ENCODE measurements at regions not wholly inside any gene's neighbourhood (a gene's known extent, or its start where the extent isn't known, plus 50 kb on each side); places are given as distances from the start of the nearest gene placed in this dataset.
"Not testable (repeated sequence)": the region's sequence is repeated elsewhere in the genome, so short reads cannot be mapped to it uniquely, and the experiment has no call there.

GRCh38 chr14:105601360-105602242, 75.2 kb downstream of the TMEM121 start:
- no peak for DNase-seq

DNA sequence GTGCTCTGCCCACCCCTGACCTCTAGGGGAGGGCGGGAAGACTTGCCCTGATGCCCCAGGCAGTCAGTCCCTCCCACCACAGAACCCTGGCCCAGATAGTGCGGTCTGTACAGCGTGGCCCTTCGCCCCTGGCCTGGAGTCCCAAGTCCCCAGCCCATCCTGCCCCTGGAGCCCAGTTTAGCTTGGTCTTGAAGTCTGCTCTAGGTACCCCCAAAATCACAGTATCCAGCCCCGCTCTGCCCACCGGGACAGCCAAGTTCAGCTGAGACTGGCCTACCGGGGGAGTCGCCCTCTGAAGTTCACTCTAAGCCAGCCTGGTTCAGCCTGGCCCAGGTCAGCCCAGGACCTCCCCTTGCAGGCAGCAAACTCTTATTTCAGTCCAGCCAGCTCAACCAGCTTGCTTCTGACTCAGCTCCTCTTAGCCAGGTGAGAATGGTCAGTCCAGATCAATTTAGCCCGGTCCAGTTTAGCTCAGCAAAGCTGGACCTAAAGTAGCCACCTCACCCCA, 75.9 kb downstream of the TMEM121 start:
- no peak for DNase-seq

GRCh38 chr14:105602799-105603793, 76.7 kb downstream of the TMEM121 start:
- DNase-seq, result no peak

DNA sequence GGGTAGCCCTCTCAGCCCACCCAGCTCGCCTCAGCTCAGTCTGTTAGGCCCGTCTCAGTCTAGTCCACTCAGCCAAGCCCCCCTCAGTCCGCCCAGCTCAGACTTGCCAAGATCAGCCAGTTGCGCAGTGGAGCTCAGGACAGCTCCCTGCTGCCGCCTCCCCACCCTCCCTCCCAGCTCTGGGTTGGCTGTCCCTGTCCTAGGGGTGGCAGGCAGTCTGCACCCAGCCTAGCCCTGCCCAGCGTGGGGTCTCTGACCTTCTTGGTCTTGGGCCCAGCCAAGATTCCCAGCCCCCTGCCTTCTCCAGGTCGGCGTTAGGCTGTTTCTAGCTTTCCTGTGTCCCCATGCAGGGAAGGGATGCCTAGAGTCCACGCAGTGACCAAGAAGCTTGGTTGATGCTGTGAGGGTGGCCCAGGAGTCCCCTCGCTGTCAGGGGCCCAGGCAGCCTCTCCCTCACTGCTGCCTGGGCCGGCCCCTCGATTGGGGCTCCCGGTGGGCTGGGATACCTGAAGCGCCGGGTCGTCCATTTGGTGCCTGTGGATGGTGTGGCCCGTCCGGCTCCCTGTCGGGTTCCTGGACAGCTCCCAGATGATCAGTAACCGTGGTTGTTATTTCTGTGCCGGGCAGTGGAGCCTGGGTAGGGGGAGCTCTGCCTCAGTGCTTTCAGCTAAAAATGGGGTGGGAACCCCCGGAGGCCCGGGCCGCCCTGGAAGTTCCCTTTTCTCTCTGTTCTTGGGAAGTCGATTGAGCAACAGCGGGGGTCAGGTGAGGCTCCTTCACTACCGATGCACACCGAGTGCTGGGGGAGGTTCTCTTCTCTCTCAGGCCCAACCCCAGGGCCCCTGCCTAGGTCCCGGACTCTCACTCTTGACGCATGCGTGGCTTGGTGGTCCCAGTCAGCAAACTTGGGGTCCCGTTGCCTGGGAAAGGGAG, 78.4 kb downstream of the TMEM121 start:
- not testable (repeated sequence) for DNase-seq

GRCh38 chr14:105605464-105606304, 79.3 kb downstream of the TMEM121 start:
- DNase-seq, result no peak

DNA sequence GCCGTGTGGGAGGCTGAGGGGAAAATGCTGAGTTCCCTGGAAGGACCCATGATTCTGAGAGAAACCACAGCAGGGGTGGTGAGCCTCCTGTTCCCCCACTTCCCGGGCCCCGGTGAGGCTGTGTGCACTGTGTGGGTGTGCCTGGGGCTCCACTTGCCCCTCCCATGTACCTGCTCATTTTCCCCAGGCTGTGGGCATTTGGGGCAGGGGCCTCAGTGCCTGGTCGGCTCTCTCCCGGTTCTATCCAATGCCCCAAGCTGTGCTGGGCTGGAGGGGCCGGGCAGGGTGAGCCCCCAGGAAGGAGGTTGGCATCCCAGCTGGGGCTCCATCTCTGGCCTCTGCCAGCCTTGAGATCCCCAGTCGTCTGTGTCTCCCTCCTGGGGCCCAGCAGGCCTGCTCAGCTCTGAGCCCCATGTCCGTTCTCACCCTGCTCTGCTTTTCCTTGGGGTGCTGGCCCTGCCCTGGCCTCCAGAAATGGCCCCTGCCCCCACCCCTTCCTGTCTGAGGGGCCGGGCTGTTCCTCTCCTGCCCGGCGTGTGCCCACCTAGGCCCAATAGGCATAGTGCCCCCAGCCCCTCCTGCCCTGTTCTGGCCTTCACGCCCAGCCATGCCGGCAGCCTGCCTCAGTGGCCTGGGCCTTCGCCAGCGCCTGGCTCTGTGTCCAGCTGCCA, 80.1 kb downstream of the TMEM121 start:
- DNase-seq, result not testable (repeated sequence)

- not testable (repeated sequence) for DNase-seq
Observed at GRCh38 chr14:105607025-105607424, 80.6 kb downstream of the TMEM121 start.

- DNase-seq, result not testable (repeated sequence)
Observed at GRCh38 chr14:105614987-105615386, 88.6 kb downstream of the TMEM121 start.

GRCh38 chr14:105615986-105616801, 89.8 kb downstream of the TMEM121 start:
- DNase-seq, result not testable (repeated sequence)

DNA sequence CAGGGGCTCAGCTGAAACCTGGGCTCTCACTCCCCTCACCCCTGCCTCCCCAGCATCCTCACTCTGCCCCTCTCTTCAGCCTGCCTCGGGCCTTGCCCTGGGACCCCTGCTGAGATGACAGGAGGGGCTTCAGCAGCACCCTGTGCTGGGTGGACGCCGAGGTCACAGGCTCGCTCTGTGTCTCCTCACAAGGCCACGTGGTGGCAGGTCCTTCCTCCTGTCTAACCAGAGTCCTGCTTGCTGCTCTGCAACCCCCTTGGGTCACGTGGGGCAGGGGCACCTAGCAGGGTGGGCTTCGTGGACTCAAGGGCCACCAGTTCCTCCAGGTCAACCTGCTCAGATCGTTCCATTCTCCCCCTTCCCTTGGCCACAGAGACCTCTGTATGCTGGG, 90.4 kb downstream of the TMEM121 start:
- DNase-seq, result no peak

DNA sequence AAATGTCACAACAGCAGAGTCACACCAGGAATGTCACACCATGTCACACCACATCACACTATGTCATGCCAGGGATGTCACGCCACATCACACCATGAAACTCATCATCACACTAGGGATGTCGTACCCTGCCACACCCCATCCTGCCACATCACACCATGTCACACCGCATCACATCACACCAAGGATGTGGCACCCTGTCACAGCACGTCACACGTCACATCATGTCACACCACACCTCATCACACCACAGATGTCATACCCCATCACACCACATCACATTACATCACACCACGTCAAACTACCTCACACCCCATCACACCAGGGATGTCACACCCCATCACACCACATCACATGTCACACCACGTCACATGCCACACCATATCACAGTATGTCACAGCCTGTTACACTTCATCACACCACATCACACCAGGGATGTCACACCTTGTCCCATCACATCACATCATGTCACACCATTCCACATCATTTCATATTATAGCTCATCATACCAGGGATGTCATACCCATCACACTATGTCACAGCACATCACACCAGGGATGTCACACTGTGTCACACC, 90.9 kb downstream of the TMEM121 start:
- no peak for DNase-seq

GRCh38 chr14:105617805-105618204, 91.4 kb downstream of the TMEM121 start:
- not testable (repeated sequence) for DNase-seq

GRCh38 chr14:105619324-105619723, 92.9 kb downstream of the TMEM121 start:
- DNase-seq, result not testable (repeated sequence)

DNA sequence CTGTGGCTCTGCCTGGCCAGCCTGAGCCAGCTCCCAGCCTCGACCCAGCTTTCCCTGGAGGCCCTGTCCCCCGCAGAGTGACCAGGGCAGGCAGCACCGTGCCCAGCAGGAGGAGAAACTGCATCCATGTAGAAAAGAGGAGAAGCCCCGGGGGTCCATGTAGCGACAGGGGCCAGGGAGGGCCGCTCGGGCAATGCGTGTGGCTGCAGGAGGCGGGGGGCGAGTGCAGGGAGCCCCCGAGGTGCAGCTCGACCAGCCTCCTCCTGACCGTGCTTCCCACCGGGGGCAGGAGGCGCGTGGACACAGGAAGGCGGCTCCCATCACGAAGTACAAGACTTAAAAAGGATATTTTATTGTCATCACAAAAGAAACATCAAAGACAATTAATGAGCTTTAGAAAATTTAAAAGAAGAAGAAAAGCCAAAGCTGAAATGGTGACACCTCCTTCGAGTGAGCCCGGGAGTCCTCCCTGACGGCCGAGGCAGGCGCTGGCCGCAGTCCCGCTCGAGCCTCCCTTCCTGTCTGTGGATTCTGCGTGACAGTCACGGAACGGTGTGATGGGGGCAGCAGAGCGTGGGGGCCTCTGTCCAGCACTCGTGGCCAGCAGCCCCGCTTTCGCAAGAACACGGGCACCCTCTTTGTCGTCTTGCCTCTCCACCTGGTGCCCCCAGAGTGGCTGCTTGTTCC, 93.9 kb downstream of the TMEM121 start:
- not testable (repeated sequence) for DNase-seq

GRCh38 chr14:105620865-105621471, 94.6 kb downstream of the TMEM121 start:
- not testable (repeated sequence) for DNase-seq

DNA sequence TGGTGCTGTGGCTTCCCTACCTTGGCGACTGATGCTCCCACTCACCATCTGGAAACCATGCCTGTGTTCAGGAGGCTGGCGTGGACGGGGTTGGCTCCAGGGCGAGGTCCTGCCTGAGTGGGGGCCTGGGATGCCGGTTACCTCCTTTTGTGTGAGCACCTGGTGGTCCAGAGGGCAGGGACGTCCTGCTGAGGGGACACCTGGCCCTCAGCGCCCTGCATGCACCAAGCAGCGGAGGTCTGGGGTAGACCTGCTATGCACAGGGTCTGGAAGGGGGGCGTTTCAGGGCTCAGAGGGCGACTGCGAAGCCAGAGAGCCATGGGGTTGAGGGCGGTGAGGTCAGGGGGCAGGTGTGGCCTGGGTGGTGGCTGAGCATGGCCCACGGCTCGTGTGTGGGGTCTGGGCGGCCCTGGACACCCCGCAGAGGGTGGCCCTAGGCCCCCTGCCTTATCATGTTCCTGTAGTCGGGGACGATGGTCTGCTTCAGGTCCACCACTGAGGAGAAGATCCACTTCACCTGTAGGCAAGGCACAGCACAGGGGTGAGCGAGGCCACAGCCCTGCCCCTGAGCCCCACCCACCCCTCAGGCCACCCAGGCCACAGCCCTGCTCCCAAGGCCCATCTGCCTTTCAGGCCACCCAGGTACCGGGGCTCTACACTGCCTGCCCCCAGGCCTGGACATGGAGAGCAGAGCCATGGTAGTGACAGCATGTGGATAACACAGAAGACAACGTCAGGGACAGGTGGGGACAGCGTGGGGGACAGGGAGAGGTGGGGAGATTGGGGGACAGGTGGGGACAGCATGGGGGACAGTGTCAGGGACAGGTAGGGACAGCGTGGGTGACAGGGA, 95.3 kb downstream of the TMEM121 start:
- DNase-seq, result not testable (repeated sequence)

DNA sequence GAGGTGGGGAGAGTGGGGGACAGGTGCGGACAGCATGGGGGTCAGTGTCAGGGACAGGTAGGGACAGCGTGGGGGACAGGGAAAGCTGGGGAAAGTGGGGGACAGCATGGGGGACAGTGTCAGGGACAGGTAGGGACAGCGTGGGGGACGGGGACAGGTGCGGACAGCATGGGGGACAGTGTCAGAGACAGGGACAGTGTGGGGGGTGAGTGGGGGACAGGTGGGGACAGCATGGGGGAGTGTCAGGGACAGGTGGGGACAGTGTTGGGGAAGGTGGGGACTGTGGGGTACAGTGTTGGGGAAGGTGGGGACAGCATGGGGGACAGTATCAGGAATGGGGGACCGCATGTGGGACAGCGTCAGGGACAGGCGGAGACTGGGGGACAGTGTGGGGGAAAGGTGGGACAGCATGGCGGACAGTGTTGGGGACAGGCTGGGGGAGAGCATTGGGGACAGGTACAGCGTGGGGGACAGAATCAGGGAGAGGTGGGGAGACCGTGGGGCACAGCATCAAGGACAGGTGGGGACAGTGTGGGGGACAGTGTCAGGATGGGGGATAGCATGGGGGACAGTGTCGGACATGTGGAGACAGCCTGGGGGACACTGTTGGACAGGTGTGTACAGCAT, 96.1 kb downstream of the TMEM121 start:
- no peak for DNase-seq
